ENCODE measurements at regions not wholly inside any gene's neighbourhood (a gene's known extent, or its start where the extent isn't known, plus 50 kb on each side); places are given as distances from the start of the nearest gene placed in this dataset.

GRCh38 chr22:47561115-47561675 is 798.7 kb downstream of the TBC1D22A start:
- H3K27ac Mint-ChIP-seq: no peak overlapping the region
- H3K36me3 ChIP-seq (ENCODE audit: insufficient read depth, low read length): no peaks in the 10 kb centered on the region
- no peaks in the 10 kb centered on the region for H3K9me3 ChIP-seq (ENCODE audit: low read length)
- peaks cover 0 to 1% (median 0%) of the 10 kb centered on the region in 3 donors for H3K36me3 Mint-ChIP-seq
- no peak overlapping the region for H3K4me3 Mint-ChIP-seq
- no peak for DNase-seq
- H3K27ac ChIP-seq (ENCODE audit: low read depth, low read length): no peak overlapping the region
- H3K27me3 Mint-ChIP-seq: peaks cover 3 to 9% of the 10 kb centered on the region in 2 donors
- no peak overlapping the region for H3K4me3 ChIP-seq (ENCODE audit: low read length)
- H3K4me1 ChIP-seq (ENCODE audit: insufficient read depth, low read length): no peaks in the 10 kb centered on the region
- ChIA-PET POLR2A (no interaction called here), CTCF (no interaction called here)
- no peaks in the 10 kb centered on the region for H3K27me3 ChIP-seq (ENCODE audit: insufficient read depth, low read length, poor library complexity, severe bottlenecking)
- no peaks in the 10 kb centered on the region for H3K4me1 Mint-ChIP-seq
- no peaks in the 10 kb centered on the region for H3K9me3 Mint-ChIP-seq

- H3K9me3 Mint-ChIP-seq: no peaks in the 10 kb centered on the region
- Histone ChIP-seq H3K9me3 (ENCODE audit: low read length) (no peaks in the 10 kb centered on the region), H3K4me3 (ENCODE audit: low read length) (no peak overlapping the region), H3K36me3 (ENCODE audit: insufficient read depth, low read length) (no peaks in the 10 kb centered on the region), H3K27me3 (ENCODE audit: insufficient read depth, low read length, poor library complexity, severe bottlenecking) (no peaks in the 10 kb centered on the region), H3K4me1 (ENCODE audit: insufficient read depth, low read length) (no peaks in the 10 kb centered on the region), H3K27ac (ENCODE audit: low read depth, low read length) (no peak overlapping the region)
- no peak overlapping the region for H3K4me3 Mint-ChIP-seq
- ChIA-PET POLR2A (no interaction called here), CTCF (no interaction called here)
- no peak for DNase-seq
- no peak overlapping the region for H3K27ac Mint-ChIP-seq
- no peaks in the 10 kb centered on the region for H3K4me1 Mint-ChIP-seq
- peaks cover 0 to 1% (median 0%) of the 10 kb centered on the region in 3 donors for H3K36me3 Mint-ChIP-seq
- H3K27me3 Mint-ChIP-seq: peaks cover 3 to 9% of the 10 kb centered on the region in 2 donors
These were observed 796.6 kb downstream of the TBC1D22A start for GRCh38 chr22:47558828-47559700.

GRCh38 chr22:47556473-47556872 is 794.0 kb downstream of the TBC1D22A start:
- no peaks in the 10 kb centered on the region for H3K9me3 Mint-ChIP-seq
- POLR2A ChIA-PET: no interaction called here
- no peaks in the 10 kb centered on the region for H3K4me1 Mint-ChIP-seq
- no peaks in the 10 kb centered on the region for H3K36me3 Mint-ChIP-seq
- Histone ChIP-seq H3K9me3 (ENCODE audit: low read length) (no peaks in the 10 kb centered on the region), H3K4me1 (ENCODE audit: insufficient read depth, low read length) (no peaks in the 10 kb centered on the region), H3K27ac (ENCODE audit: low read depth, low read length) (no peak overlapping the region), H3K36me3 (ENCODE audit: insufficient read depth, low read length) (no peaks in the 10 kb centered on the region), H3K4me3 (ENCODE audit: low read length) (no peak overlapping the region), H3K27me3 (ENCODE audit: insufficient read depth, low read length, poor library complexity, severe bottlenecking) (no peaks in the 10 kb centered on the region)
- no peak for DNase-seq
- H3K27ac Mint-ChIP-seq: no peak overlapping the region
- peaks cover 0 to 7% of the 10 kb centered on the region in 2 donors for H3K27me3 Mint-ChIP-seq
- H3K4me3 Mint-ChIP-seq: no peak overlapping the region
- CTCF ChIA-PET: no interaction called here

GRCh38 chr22:47553436-47553835 is 791.0 kb downstream of the TBC1D22A start:
- Mint-ChIP-seq H3K4me3 (no peak overlapping the region), H3K27ac (no peak overlapping the region), H3K4me1 (no peaks in the 10 kb centered on the region), H3K9me3 (no peaks in the 10 kb centered on the region), H3K27me3 (peaks cover 0 to 4% of the 10 kb centered on the region in 2 donors), H3K36me3 (no peaks in the 10 kb centered on the region)
- ChIA-PET CTCF (no interaction called here), POLR2A (no interaction called here)
- Histone ChIP-seq H3K27ac (ENCODE audit: low read depth, low read length) (no peak overlapping the region), H3K9me3 (ENCODE audit: low read length) (no peaks in the 10 kb centered on the region), H3K27me3 (ENCODE audit: insufficient read depth, low read length, poor library complexity, severe bottlenecking) (no peaks in the 10 kb centered on the region), H3K4me1 (ENCODE audit: insufficient read depth, low read length) (no peaks in the 10 kb centered on the region), H3K36me3 (ENCODE audit: insufficient read depth, low read length) (no peaks in the 10 kb centered on the region), H3K4me3 (ENCODE audit: low read length) (no peak overlapping the region)
- no peak for DNase-seq

GRCh38 chr22:47552541-47553205 is 790.2 kb downstream of the TBC1D22A start:
- H3K27me3 Mint-ChIP-seq: peaks cover 0 to 2% of the 10 kb centered on the region in 2 donors
- Histone ChIP-seq H3K36me3 (ENCODE audit: insufficient read depth, low read length) (no peaks in the 10 kb centered on the region), H3K27me3 (ENCODE audit: insufficient read depth, low read length, poor library complexity, severe bottlenecking) (no peaks in the 10 kb centered on the region), H3K9me3 (ENCODE audit: low read length) (no peaks in the 10 kb centered on the region), H3K4me3 (ENCODE audit: low read length) (no peak overlapping the region), H3K4me1 (ENCODE audit: insufficient read depth, low read length) (no peaks in the 10 kb centered on the region), H3K27ac (ENCODE audit: low read depth, low read length) (no peak overlapping the region)
- ChIA-PET POLR2A (no interaction called here), CTCF (no interaction called here)
- no peak for DNase-seq
- no peak overlapping the region for H3K27ac Mint-ChIP-seq
- H3K36me3 Mint-ChIP-seq: no peaks in the 10 kb centered on the region
- H3K4me3 Mint-ChIP-seq: no peak overlapping the region
- no peaks in the 10 kb centered on the region for H3K9me3 Mint-ChIP-seq
- H3K4me1 Mint-ChIP-seq: no peaks in the 10 kb centered on the region

GRCh38 chr22:47552024-47552423 is 789.6 kb downstream of the TBC1D22A start:
- ChIA-PET POLR2A (no interaction called here), CTCF (no interaction called here)
- H3K36me3 Mint-ChIP-seq: no peaks in the 10 kb centered on the region
- Histone ChIP-seq H3K9me3 (ENCODE audit: low read length) (no peaks in the 10 kb centered on the region), H3K4me3 (ENCODE audit: low read length) (no peak overlapping the region), H3K27ac (ENCODE audit: low read depth, low read length) (no peak overlapping the region), H3K36me3 (ENCODE audit: insufficient read depth, low read length) (no peaks in the 10 kb centered on the region), H3K27me3 (ENCODE audit: insufficient read depth, low read length, poor library complexity, severe bottlenecking) (no peaks in the 10 kb centered on the region), H3K4me1 (ENCODE audit: insufficient read depth, low read length) (no peaks in the 10 kb centered on the region)
- H3K9me3 Mint-ChIP-seq: no peaks in the 10 kb centered on the region
- no peak overlapping the region for H3K4me3 Mint-ChIP-seq
- H3K27me3 Mint-ChIP-seq: peaks cover 0 to 3% of the 10 kb centered on the region in 2 donors
- no peak for DNase-seq
- no peaks in the 10 kb centered on the region for H3K4me1 Mint-ChIP-seq
- no peak overlapping the region for H3K27ac Mint-ChIP-seq

- peaks cover 0 to 3% of the 10 kb centered on the region in 2 donors for H3K27me3 Mint-ChIP-seq
- ChIA-PET POLR2A (no interaction called here), CTCF (no interaction called here)
- H3K36me3 Mint-ChIP-seq: no peaks in the 10 kb centered on the region
- Histone ChIP-seq H3K27ac (ENCODE audit: low read depth, low read length) (no peak overlapping the region), H3K36me3 (ENCODE audit: insufficient read depth, low read length) (no peaks in the 10 kb centered on the region), H3K4me1 (ENCODE audit: insufficient read depth, low read length) (no peaks in the 10 kb centered on the region), H3K27me3 (ENCODE audit: insufficient read depth, low read length, poor library complexity, severe bottlenecking) (no peaks in the 10 kb centered on the region), H3K9me3 (ENCODE audit: low read length) (no peaks in the 10 kb centered on the region), H3K4me3 (ENCODE audit: low read length) (no peak overlapping the region)
- no peak overlapping the region for H3K27ac Mint-ChIP-seq
- H3K9me3 Mint-ChIP-seq: no peaks in the 10 kb centered on the region
- DNase-seq: no peak
- no peaks in the 10 kb centered on the region for H3K4me1 Mint-ChIP-seq
- no peak overlapping the region for H3K4me3 Mint-ChIP-seq
These were observed 789.0 kb downstream of the TBC1D22A start for GRCh38 chr22:47551431-47551775.

GRCh38 chr22:47550524-47551430 is 788.3 kb downstream of the TBC1D22A start:
- no peaks in the 10 kb centered on the region for H3K9me3 Mint-ChIP-seq
- Histone ChIP-seq H3K27ac (ENCODE audit: low read depth, low read length) (no peak overlapping the region), H3K36me3 (ENCODE audit: insufficient read depth, low read length) (no peaks in the 10 kb centered on the region), H3K4me3 (ENCODE audit: low read length) (no peak overlapping the region), H3K4me1 (ENCODE audit: insufficient read depth, low read length) (no peaks in the 10 kb centered on the region), H3K9me3 (ENCODE audit: low read length) (no peaks in the 10 kb centered on the region), H3K27me3 (ENCODE audit: insufficient read depth, low read length, poor library complexity, severe bottlenecking) (no peaks in the 10 kb centered on the region)
- no peaks in the 10 kb centered on the region for H3K36me3 Mint-ChIP-seq
- no peak for DNase-seq
- H3K4me1 Mint-ChIP-seq: no peaks in the 10 kb centered on the region
- H3K27ac Mint-ChIP-seq: no peak overlapping the region
- CTCF ChIA-PET: no interaction called here
- H3K4me3 Mint-ChIP-seq: no peak overlapping the region
- POLR2A ChIA-PET: no interaction called here
- H3K27me3 Mint-ChIP-seq: peaks cover 0 to 3% of the 10 kb centered on the region in 2 donors

All from CD8-positive, alpha-beta memory T cell (primary cell).